Activated CD4-positive, alpha-beta T cell treated with anti-CD3 and anti-CD28 coated beads, Interleukin-2, amount 10 ng/mL, durations not matched to agents 7 days and 5 days (primary cell): ENCODE measurements at regions not wholly inside any gene's neighbourhood (a gene's known extent, or its start where the extent isn't known, plus 50 kb on each side); places are given as distances from the start of the nearest gene placed in this dataset.

Experiments
- CTCF ChIA-PET: fragments of 350-600 bp; sonication (Branson Sonifier 250); formaldehyde crosslinking; loops from one replicate; lab custom pipeline; 2021; ENCODE audit warnings: antibody characterized with exemption; lab: Charles Lee
- POLR2A ChIA-PET: fragments of 350-600 bp; sonication (Branson Sonifier 250); formaldehyde crosslinking; loops from one replicate; lab custom pipeline; 2021; ENCODE audit warnings: antibody characterized with exemption; lab: Charles Lee
- DNase-seq: peaks from one replicate; pipeline ENCODE4 v3.0.0-alpha.2; 2020
- H3K27ac Mint-ChIP-seq: one replicate; pipeline ENCODE4 v1.8.0; 2021; ENCODE audit warnings: mild to moderate bottlenecking, moderate library complexity, mixed read lengths
- H3K27me3 Mint-ChIP-seq: one replicate; pipeline ENCODE4 v1.8.0; 2021; ENCODE audit warnings: mixed read lengths
- H3K36me3 Mint-ChIP-seq: one replicate; pipeline ENCODE4 v1.8.0; 2021; ENCODE audit warnings: low read depth, mixed read lengths
- H3K4me1 Mint-ChIP-seq: one replicate; pipeline ENCODE4 v1.8.0; 2021; ENCODE audit warnings: mixed read lengths
- H3K4me3 Mint-ChIP-seq: one replicate; pipeline ENCODE4 v1.8.0; 2021; ENCODE audit warnings: mild to moderate bottlenecking, moderate library complexity, mixed read lengths
- H3K9me3 Mint-ChIP-seq: one replicate; pipeline ENCODE4 v1.8.0; 2021; ENCODE audit warnings: mixed read lengths

DNA sequence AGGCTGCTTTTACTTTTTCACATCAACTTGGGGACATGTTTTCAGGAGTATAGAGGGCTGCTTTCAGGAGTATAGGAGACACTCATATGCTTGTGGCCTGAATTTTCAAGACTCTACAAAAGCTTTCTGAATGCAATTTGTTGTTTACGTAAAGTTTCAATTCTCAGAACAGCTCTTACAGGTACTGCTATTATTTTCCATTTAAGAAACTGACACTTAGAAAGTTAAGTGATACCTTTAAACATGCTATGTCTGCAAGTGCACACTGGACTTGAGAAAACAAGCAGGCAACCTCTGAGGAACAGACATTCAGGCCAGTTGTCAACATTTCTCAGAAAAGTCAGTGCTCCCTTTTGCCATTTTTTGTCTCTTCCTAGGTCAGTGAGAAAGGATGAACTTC is 70.0 kb upstream of the PHYHIPL start:
- no peak overlapping the region for H3K27ac Mint-ChIP-seq
- CTCF ChIA-PET: no interaction called here
- no peak for DNase-seq
- POLR2A ChIA-PET: no interaction called here
- no peaks in the 10 kb centered on the region for H3K27me3 Mint-ChIP-seq
- H3K36me3 Mint-ChIP-seq: no peaks in the 10 kb centered on the region
- no peak overlapping the region for H3K4me3 Mint-ChIP-seq
- no peaks in the 10 kb centered on the region for H3K4me1 Mint-ChIP-seq
- H3K9me3 Mint-ChIP-seq: no peaks in the 10 kb centered on the region

DNA sequence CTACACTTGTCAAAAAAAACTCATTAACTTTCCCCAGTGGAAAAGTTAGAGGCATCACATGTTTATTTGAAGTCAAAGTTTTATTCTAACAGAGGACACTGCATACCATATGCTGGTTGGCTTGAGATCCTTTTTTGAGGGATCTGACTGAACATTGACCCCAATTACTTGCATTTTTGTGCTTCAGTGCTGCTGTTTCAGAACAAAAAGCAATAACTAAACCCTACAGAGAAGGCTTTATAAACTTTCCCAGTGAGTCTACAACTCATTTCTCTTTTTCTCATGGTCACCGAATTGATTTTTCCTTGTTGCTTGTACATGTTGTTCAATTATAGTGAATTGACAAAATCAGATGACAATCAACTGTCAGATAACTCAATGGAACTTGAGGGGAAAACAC is 69.3 kb upstream of the PHYHIPL start:
- CTCF ChIA-PET: no interaction called here
- Mint-ChIP-seq H3K4me3 (no peak overlapping the region), H3K27ac (no peak overlapping the region)

DNA sequence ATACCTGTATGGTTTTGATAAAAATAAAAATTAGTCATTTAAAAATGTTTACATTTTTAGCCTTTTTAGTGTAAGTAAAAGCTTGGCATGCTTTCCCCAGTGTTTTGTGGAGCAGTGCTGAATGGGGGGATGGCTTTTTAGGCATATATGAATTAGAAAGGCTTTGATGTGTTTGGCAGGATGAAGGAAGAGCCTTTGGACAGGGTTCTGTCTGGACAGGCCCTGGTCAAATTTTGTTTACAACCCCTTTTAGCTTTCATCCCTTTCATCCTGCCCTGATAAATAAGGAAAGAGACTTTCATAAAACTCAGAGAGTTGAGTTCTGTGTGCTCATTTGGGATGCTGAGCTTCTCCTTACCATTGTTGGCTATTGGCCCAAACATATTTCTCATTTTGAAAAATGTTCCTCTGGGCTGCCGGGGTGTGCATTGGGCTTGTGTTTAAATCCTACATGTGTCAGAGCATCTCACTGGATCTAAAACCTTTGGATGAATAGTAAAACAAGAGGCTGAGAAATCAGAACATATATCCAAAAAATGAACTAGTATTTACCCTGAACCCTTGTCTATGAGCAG is 68.1 kb upstream of the PHYHIPL start:
- Mint-ChIP-seq H3K27me3 (no peaks in the 10 kb centered on the region), H3K9me3 (no peaks in the 10 kb centered on the region), H3K36me3 (no peaks in the 10 kb centered on the region), H3K4me1 (no peaks in the 10 kb centered on the region), H3K27ac (no peak overlapping the region), H3K4me3 (no peak overlapping the region)
- no peak for DNase-seq
- CTCF ChIA-PET: no interaction called here
- POLR2A ChIA-PET: no interaction called here

More for the DNA sequence above, 69.3 kb upstream of the PHYHIPL start:
- no peaks in the 10 kb centered on the region for H3K27me3 Mint-ChIP-seq
- no peak for DNase-seq
- H3K4me1 Mint-ChIP-seq: no peaks in the 10 kb centered on the region
- POLR2A ChIA-PET: no interaction called here
- no peaks in the 10 kb centered on the region for H3K36me3 Mint-ChIP-seq
- H3K9me3 Mint-ChIP-seq: no peaks in the 10 kb centered on the region

DNA sequence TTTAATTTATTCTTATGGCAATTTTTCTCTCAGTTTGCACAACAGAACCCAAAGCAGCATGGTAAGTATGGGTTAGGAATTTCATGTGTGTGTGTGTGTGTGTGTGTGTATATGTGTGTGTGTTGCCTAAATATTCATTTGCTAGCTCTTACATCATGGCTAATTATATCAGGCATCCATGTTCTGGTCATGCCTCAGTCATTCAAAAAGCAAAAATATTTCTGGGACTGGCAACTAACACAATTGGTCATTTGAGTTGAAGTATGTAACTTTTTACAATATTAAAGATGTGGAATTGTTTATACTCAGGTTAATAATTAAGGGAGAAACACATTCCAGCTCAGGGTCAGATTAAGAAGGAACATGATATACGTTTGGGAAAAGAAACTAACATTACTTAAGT is 67.6 kb upstream of the PHYHIPL start:
- H3K4me1 Mint-ChIP-seq: no peaks in the 10 kb centered on the region
- POLR2A ChIA-PET: no interaction called here

DNA sequence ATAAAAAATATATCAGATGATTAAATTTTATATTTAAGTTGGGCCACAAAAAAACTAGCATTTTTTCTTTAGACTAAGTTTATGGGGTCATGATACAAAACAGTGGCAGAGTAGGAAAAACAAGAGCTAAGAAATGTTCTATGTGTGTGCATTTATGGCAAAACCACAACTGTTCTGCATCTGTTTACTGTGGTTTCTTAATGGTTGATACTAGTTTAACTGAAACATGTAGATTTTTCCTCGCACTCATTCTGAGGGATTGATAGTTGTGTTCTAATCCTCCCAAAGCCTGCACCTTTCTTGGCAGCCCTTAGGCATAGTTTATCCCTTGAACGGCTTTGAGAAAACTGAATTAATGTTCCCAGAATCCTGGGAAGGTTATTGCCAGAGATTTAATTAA is 66.6 kb upstream of the PHYHIPL start:
- Mint-ChIP-seq H3K9me3 (no peaks in the 10 kb centered on the region), H3K27me3 (no peaks in the 10 kb centered on the region), H3K4me3 (no peak overlapping the region), H3K4me1 (no peaks in the 10 kb centered on the region), H3K36me3 (no peaks in the 10 kb centered on the region), H3K27ac (no peak overlapping the region)
- ChIA-PET CTCF (no interaction called here), POLR2A (no interaction called here)
- no peak for DNase-seq

More for the DNA sequence above, 67.6 kb upstream of the PHYHIPL start:
- CTCF ChIA-PET: no interaction called here
- H3K4me3 Mint-ChIP-seq: no peak overlapping the region
- H3K36me3 Mint-ChIP-seq: no peaks in the 10 kb centered on the region
- H3K27me3 Mint-ChIP-seq: no peaks in the 10 kb centered on the region
- no peak for DNase-seq
- H3K9me3 Mint-ChIP-seq: no peaks in the 10 kb centered on the region
- no peak overlapping the region for H3K27ac Mint-ChIP-seq

DNA sequence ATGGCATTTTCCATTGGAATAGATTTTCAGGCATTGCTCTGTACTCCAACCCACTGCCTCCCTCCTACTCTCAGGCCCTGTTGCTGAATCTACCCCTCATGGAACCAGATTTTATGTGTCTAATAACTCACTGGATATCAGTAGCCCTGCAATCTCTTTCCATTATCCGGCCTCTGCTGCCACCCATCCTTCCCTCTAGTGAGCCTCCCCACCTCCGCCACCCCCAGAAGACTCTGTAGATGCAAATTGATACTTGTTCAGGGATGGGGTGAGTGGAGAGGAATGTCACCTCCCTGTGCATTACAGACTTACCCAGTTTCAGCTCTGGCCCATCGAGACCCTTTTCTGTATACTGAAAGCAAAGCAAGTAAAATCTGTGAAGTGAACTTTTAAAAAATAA is 52.3 kb upstream of the PHYHIPL start:
- DNase-seq: no peak
- CTCF ChIA-PET: no interaction called here
- POLR2A ChIA-PET: no interaction called here

DNA sequence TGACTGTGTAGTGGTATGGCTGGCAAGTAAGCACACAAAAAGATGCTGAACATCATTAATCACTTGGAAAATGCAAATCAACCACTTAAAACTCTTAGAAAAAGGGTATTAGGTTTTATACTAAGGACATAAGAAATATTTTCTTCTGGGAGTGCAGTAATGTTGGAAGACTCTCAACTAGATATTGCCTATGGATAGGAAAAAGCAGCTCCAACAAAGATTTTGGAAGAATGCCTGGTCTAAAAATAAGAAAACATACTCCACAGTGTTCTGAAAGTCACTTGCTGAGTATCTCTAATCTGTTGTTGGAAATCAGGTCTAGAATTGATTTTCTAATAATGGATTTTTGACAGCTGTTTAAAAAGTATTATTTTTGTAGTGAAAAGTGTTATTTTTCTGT is 50.8 kb upstream of the PHYHIPL start:
- H3K27ac Mint-ChIP-seq: no peak overlapping the region
- DNase-seq: no peak
- H3K4me1 Mint-ChIP-seq: no peaks in the 10 kb centered on the region
- H3K9me3 Mint-ChIP-seq: no peaks in the 10 kb centered on the region
- no peak overlapping the region for H3K4me3 Mint-ChIP-seq
- H3K27me3 Mint-ChIP-seq: no peaks in the 10 kb centered on the region
- CTCF ChIA-PET: no interaction called here
- no peaks in the 10 kb centered on the region for H3K36me3 Mint-ChIP-seq
- POLR2A ChIA-PET: no interaction called here

More for the DNA sequence above, 52.3 kb upstream of the PHYHIPL start:
- Mint-ChIP-seq H3K9me3 (no peaks in the 10 kb centered on the region), H3K4me3 (no peak overlapping the region), H3K27ac (no peak overlapping the region), H3K36me3 (no peaks in the 10 kb centered on the region), H3K27me3 (no peaks in the 10 kb centered on the region), H3K4me1 (no peaks in the 10 kb centered on the region)

DNA sequence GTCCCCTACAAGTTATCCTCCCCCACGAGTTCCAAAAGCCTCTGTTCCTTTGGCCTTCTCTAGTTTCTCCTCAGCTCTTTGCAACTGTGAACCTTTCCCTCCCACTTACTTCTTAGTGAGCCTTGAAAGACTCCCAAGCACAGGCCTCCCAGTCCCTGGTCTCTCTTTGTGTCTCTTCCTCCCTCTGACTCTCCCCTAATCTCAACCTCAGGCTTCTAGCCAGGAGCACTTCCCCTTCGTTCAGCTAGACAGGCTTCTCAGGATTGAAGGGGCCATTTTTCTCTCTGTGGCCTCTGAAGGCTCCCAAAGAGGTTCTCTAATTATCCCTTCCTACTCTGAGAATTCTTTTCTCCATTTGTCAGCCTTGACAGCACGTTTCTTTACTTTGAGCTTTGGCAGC is 50.2 kb upstream of the PHYHIPL start:
- Mint-ChIP-seq H3K36me3 (no peaks in the 10 kb centered on the region), H3K9me3 (no peaks in the 10 kb centered on the region), H3K4me1 (no peaks in the 10 kb centered on the region), H3K4me3 (no peak overlapping the region), H3K27me3 (no peaks in the 10 kb centered on the region), H3K27ac (no peak overlapping the region)
- DNase-seq: no peak
- POLR2A ChIA-PET: no interaction called here
- CTCF ChIA-PET: no interaction called here
